Activated CD4-positive, alpha-beta T cell treated with anti-CD3 and anti-CD28 coated beads, Interleukin-10, Interleukin-2, amounts not matched to agents 100 ng/mL and 50 ng/mL, durations not matched to agents 16 hours and 8 hours (primary cell): ENCODE measurements at regions not wholly inside any gene's neighbourhood (a gene's known extent, or its start where the extent isn't known, plus 50 kb on each side); places are given as distances from the start of the nearest gene placed in this dataset.
"Not testable (repeated sequence)": the region's sequence is repeated elsewhere in the genome, so short reads cannot be mapped to it uniquely, and the experiment has no call there.

Experiments
- DNase-seq: peaks from one replicate; pipeline ENCODE4 v3.0.0-alpha.2; 2020

GRCh38 chr12:40172879-40173278 lies 51.9 kb upstream of the LRRK2 start:
- DNase-seq = no peak

- DNase-seq = no peak
Observed at GRCh38 chr12:40171501-40171900, 53.3 kb upstream of the LRRK2 start.

GRCh38 chr12:40171066-40171465 lies 53.7 kb upstream of the LRRK2 start:
- no peak for DNase-seq

- no peak for DNase-seq
Observed at GRCh38 chr12:40170593-40170992, 54.2 kb upstream of the LRRK2 start.

- peak; percentile 63 for DNase-seq
Observed at GRCh38 chr12:40168868-40169267, 55.9 kb upstream of the LRRK2 start.

GRCh38 chr12:40168419-40168818 lies 56.4 kb upstream of the LRRK2 start:
- not testable (repeated sequence) for DNase-seq

- DNase-seq = no peak
Observed at GRCh38 chr12:40168001-40168400, 56.8 kb upstream of the LRRK2 start.

GRCh38 chr12:40165179-40165578 lies 59.3 kb upstream of the SLC2A13 start:
- no peak for DNase-seq

- no peak for DNase-seq
Observed at GRCh38 chr12:40164034-40164433, 58.2 kb upstream of the SLC2A13 start.

GRCh38 chr12:40162033-40162432 lies 56.2 kb upstream of the SLC2A13 start:
- DNase-seq = no peak

GRCh38 chr12:40158592-40159111 lies 52.8 kb upstream of the SLC2A13 start:
- DNase-seq = no peak

GRCh38 chr12:40157336-40157735 lies 51.5 kb upstream of the SLC2A13 start:
- DNase-seq = no peak

GRCh38 chr12:40156021-40156764 lies 50.3 kb upstream of the SLC2A13 start:
- DNase-seq = no peak
